COLO668 (cell line): ENCODE measurements at regions not wholly inside any gene's neighbourhood (a gene's known extent, or its start where the extent isn't known, plus 50 kb on each side); places are given as distances from the start of the nearest gene placed in this dataset.

Experiments
- DNase-seq: peaks from one replicate; lab custom pipeline; 2025; ENCODE audit not compliant: unreplicated experiment; lab: John Stamatoyannopoulos, UW

- no peak for DNase-seq
Measured at GRCh38 chr13:68358294-68358705, 1128.2 kb upstream of the PCDH9 start.

GRCh38 chr13:68350554-68350953 is 1120.4 kb upstream of the PCDH9 start:
- DNase-seq, result no peak

GRCh38 chr13:68347220-68347619 is 1117.1 kb upstream of the PCDH9 start:
- DNase-seq, result no peak

GRCh38 chr13:68345963-68346531 is 1115.9 kb upstream of the PCDH9 start:
- no peak for DNase-seq

- DNase-seq, result no peak
Measured at GRCh38 chr13:68323124-68323523, 1093.0 kb upstream of the PCDH9 start.

- DNase-seq, result no peak
Measured at GRCh38 chr13:68319384-68319783, 1089.2 kb upstream of the PCDH9 start.

GRCh38 chr13:68304286-68304893 is 1074.3 kb upstream of the PCDH9 start:
- peak; percentile 31 for DNase-seq

- DNase-seq, result no peak
Measured at GRCh38 chr13:68293631-68294030, 1063.5 kb upstream of the PCDH9 start.

- DNase-seq, result no peak
Measured at GRCh38 chr13:68292601-68293000, 1062.5 kb upstream of the PCDH9 start.

GRCh38 chr13:68291595-68291994 is 1061.5 kb upstream of the PCDH9 start:
- no peak for DNase-seq

GRCh38 chr13:68275758-68276157 is 1045.6 kb upstream of the PCDH9 start:
- DNase-seq, result no peak

- no peak for DNase-seq
Measured at GRCh38 chr13:68272652-68273051, 1042.5 kb upstream of the PCDH9 start.

GRCh38 chr13:68264692-68265091 is 1034.6 kb upstream of the PCDH9 start:
- DNase-seq, result no peak

GRCh38 chr13:68261105-68261504 is 1031.0 kb upstream of the PCDH9 start:
- DNase-seq, result no peak

- no peak for DNase-seq
Measured at GRCh38 chr13:68257111-68257842, 1027.1 kb upstream of the PCDH9 start.

- DNase-seq, result no peak
Measured at GRCh38 chr13:68254151-68254550, 1024.0 kb upstream of the PCDH9 start.

- DNase-seq, result no peak
Measured at GRCh38 chr13:68234274-68234673, 1004.1 kb upstream of the PCDH9 start.

GRCh38 chr13:68232351-68233130 is 1002.4 kb upstream of the PCDH9 start:
- DNase-seq, result no peak

- no peak for DNase-seq
Measured at GRCh38 chr13:68214691-68215415, 984.7 kb upstream of the PCDH9 start.

- DNase-seq, result no peak
Measured at GRCh38 chr13:68199271-68199670, 969.1 kb upstream of the PCDH9 start.

GRCh38 chr13:68190818-68191217 is 960.7 kb upstream of the PCDH9 start:
- no peak for DNase-seq
